ENCODE measurements at regions not wholly inside any gene's neighbourhood (a gene's known extent, or its start where the extent isn't known, plus 50 kb on each side); places are given as distances from the start of the nearest gene placed in this dataset.

DNA sequence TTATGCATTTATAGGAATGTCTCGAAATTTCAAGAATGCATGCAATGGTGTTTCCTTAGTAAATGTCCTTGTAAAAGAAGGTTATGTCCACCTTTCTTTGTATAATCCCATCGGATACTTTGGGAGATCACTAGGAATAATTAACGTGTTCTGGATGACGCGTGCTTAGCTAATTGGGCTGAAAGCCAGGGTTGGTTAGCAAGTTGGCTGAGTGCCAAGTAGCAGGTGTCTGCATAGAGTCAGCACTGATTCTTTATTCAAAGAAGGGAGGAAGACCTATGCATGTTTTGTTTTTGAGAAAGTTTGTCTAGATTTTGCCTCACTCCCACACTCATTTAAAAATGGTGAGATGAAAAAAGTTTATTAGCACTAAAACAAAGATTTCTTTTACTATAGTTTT lies 144.6 kb downstream of the SOX3 start:
- Mint-ChIP-seq H3K4me3 (no peak overlapping the region), H3K27me3 (no peaks in the 10 kb centered on the region), H3K4me1 (ENCODE audit: low read depth) (no peaks in the 10 kb centered on the region), H3K27ac (no peak overlapping the region), H3K9me3 (ENCODE audit: low read depth) (no peaks in the 10 kb centered on the region), H3K36me3 (no peaks in the 10 kb centered on the region)

DNA sequence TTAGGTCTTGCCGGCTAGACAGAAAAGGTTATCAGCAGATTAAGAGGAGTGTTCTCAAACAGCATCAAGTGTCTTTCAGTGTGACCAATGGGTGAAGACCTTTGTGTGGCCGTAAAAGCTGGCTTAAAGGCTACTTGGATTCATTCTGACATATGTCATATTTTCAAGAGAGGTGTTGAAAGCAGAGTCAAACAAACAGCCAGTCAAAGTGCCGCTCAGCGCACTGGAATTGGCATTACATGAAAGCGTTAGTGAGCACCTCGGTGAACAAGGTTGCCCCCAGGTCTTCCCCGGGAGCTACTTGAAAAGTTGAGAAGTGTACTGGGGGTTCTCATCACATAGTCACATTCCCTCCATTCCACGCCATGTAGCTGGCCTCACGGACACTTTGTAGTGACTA lies 148.9 kb downstream of the SOX3 start:
- Mint-ChIP-seq H3K4me1 (ENCODE audit: low read depth) (no peaks in the 10 kb centered on the region), H3K9me3 (ENCODE audit: low read depth) (no peaks in the 10 kb centered on the region), H3K27ac (no peak overlapping the region), H3K36me3 (no peaks in the 10 kb centered on the region), H3K27me3 (no peaks in the 10 kb centered on the region), H3K4me3 (no peak overlapping the region)

DNA sequence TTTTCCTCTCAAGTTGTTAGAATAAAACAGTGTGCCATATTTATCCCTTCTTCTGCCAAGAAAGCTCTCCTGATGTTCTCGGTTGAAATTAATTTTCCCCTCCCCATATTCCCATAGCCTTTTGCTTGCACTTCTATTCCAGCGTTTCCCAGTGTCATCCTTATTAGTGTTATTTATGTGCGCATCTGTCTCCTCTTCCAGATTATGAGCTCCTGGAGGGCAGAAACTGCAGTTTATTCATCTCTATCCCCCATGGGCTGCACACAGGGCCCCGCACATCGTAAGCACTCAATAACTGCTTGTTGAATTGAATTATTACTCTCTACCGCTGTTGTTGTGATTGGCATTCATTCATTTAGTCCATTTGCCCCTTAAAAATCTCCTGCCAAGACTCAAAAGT lies 149.4 kb downstream of the SOX3 start:
- H3K4me3 Mint-ChIP-seq, result no peak overlapping the region
- H3K9me3 Mint-ChIP-seq (ENCODE audit: low read depth), result no peaks in the 10 kb centered on the region
- no peaks in the 10 kb centered on the region for H3K27me3 Mint-ChIP-seq
- H3K4me1 Mint-ChIP-seq (ENCODE audit: low read depth), result no peaks in the 10 kb centered on the region
- H3K27ac Mint-ChIP-seq, result no peak overlapping the region
- no peaks in the 10 kb centered on the region for H3K36me3 Mint-ChIP-seq

DNA sequence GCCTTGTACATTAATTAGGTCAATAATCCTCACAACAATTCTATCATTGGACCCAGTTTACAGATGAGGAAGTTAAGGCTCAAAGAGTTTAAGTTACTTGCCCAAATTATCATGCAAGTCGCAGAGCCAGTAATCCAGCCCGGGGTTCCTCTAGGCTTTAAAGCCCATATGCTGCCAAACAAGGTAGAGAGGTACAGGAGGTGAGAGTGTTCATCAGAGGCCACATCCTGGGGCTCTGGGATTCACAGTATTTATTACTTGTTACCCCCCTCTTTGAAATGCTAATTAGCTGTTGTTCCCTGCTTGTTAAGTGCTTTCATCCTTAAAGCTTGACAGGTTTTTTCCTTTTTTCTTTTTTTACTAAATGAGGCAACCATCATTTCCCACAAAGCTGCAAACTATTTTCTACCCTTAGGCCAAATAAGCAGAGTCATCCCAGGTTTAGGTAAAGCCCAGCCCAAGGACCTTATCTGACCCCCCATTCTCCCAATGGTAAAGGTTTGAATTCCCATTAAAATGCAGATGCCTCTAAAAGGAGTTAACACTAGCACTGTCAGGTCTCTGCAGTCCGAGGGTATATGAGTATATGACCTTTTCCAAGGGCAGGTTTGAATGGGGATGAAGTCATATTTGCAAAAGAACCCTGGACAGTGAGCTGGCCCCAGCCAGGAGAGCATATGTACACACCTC lies 150.3 kb downstream of the SOX3 start:
- H3K4me1 Mint-ChIP-seq (ENCODE audit: low read depth), result no peaks in the 10 kb centered on the region
- H3K4me3 Mint-ChIP-seq, result no peak overlapping the region
- H3K27ac Mint-ChIP-seq, result no peak overlapping the region
- no peaks in the 10 kb centered on the region for H3K9me3 Mint-ChIP-seq (ENCODE audit: low read depth)
- no peaks in the 10 kb centered on the region for H3K27me3 Mint-ChIP-seq
- H3K36me3 Mint-ChIP-seq, result no peaks in the 10 kb centered on the region

DNA sequence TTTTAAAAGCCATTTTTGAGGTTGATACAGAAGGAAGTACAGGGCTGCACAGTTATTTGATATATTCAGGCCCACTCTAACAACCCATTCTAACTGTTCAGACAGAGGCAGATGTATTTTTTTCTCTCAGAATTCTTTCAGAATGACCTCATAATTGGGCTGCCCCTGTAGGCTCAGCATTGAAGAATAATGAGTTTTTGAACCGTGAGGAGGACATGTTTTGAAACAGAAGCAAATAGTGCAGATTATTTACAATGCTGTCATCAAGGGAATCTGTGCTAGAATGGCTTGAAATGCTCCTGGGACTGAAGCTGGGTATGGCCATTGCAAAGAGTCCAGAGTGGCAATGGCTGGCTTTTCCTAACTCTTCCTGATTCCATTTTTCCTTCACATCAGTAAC lies 158.1 kb downstream of the SOX3 start:
- no peak overlapping the region for H3K27ac Mint-ChIP-seq
- no peaks in the 10 kb centered on the region for H3K36me3 Mint-ChIP-seq
- H3K4me1 Mint-ChIP-seq (ENCODE audit: low read depth), result no peaks in the 10 kb centered on the region
- no peak overlapping the region for H3K4me3 Mint-ChIP-seq
- no peaks in the 10 kb centered on the region for H3K9me3 Mint-ChIP-seq (ENCODE audit: low read depth)
- H3K27me3 Mint-ChIP-seq, result no peaks in the 10 kb centered on the region

DNA sequence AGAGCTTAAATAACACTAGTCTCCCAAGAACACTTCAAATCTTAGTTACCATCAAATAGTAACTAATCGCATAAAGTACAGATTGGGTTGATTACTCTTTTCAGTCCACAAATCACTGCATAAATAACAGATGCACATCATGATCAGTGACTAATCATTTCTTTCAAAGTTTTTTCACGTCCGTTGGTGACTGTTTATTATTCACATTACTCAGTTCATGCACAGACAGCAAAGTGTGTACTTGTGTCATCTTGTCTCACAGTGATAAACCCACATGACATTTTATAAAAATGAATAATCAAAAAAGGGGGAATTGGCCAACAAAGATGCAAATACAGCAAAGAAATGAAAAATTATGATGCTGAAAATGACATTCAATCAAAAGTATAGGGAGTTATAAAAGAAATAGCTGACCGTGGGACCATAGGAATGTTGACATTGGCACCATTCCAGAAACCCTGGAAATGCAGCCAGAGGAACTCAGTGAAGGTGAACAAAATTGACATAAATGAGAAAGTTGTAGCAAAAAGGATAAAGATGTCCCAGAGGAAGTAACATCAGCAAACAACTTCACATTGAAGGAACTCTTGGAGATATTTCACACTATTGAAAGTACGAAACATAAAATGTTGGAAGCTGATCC lies 161.5 kb downstream of the SOX3 start:
- H3K27me3 Mint-ChIP-seq, result no peaks in the 10 kb centered on the region
- no peak overlapping the region for H3K27ac Mint-ChIP-seq
- H3K9me3 Mint-ChIP-seq (ENCODE audit: low read depth), result no peaks in the 10 kb centered on the region
- H3K4me3 Mint-ChIP-seq, result no peak overlapping the region
- no peaks in the 10 kb centered on the region for H3K36me3 Mint-ChIP-seq
- H3K4me1 Mint-ChIP-seq (ENCODE audit: low read depth), result no peaks in the 10 kb centered on the region

DNA sequence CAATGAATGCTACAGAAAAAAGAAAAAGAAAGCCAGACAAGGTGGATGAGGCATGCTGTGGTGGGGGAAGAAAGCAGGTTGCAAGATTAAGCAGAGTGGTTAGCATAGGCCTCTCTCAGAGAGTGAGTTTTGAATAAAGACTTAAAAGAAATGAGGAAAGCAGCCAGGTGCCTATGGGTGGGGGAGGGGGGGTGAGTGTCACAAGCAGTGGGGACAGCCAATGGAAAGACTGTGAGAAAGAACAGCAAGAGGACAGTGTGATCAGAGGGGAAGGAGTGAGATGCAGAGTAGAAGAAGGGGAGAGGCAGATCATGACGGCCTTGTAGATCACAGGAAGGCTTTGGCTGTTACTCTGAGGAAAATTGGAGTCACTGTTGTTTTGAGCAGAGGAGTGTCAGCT lies 162.5 kb downstream of the SOX3 start:
- no peak overlapping the region for H3K27ac Mint-ChIP-seq
- H3K36me3 Mint-ChIP-seq, result no peaks in the 10 kb centered on the region
- H3K27me3 Mint-ChIP-seq, result no peaks in the 10 kb centered on the region
- H3K4me1 Mint-ChIP-seq (ENCODE audit: low read depth), result no peaks in the 10 kb centered on the region
- no peaks in the 10 kb centered on the region for H3K9me3 Mint-ChIP-seq (ENCODE audit: low read depth)
- no peak overlapping the region for H3K4me3 Mint-ChIP-seq

DNA sequence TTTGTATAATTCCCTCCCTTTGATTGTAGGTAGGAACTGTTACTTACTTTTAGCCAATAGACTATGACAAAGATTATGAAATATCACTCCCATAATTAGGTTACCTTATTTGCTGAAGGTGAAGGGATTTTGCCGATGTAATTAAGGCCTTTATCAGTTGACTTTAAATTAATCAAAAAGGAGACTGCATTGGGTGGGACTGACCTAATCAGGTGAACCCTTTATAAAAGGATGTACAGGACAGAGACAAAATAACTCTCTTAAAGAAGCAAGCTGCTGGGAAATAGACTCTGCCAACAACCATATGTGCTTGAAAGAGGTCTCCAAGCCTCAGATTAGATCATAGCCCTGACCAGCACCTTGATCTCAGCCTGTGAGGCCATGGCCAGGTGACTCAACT lies 167.6 kb downstream of the SOX3 start:
- Mint-ChIP-seq H3K9me3 (ENCODE audit: low read depth) (no peaks in the 10 kb centered on the region), H3K4me1 (ENCODE audit: low read depth) (no peaks in the 10 kb centered on the region), H3K27ac (no peak overlapping the region), H3K27me3 (no peaks in the 10 kb centered on the region), H3K4me3 (no peak overlapping the region), H3K36me3 (no peaks in the 10 kb centered on the region)

DNA sequence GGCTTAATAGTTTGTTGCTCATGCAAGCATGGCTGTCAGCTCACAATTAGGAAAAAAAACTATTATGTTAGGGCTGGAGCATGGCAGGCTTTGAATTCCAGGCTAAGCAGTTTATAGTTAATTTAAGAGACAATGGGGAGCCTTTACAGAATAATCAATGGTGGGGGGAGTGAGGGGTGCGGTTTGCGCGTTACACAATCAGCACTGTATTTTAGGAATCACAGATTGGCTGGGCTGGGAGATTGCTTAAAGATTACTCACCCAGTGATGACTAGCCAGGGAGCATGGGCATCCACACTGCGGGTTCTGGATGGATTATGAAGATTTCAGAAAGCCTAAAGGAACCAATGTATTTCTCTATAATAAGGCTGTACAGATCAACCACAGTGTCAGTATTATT lies 186.6 kb downstream of the SOX3 start:
- H3K36me3 Mint-ChIP-seq, result no peaks in the 10 kb centered on the region
- H3K4me1 Mint-ChIP-seq (ENCODE audit: low read depth), result no peaks in the 10 kb centered on the region
- H3K27me3 Mint-ChIP-seq, result no peaks in the 10 kb centered on the region
- no peak overlapping the region for H3K27ac Mint-ChIP-seq
- no peaks in the 10 kb centered on the region for H3K9me3 Mint-ChIP-seq (ENCODE audit: low read depth)
- no peak overlapping the region for H3K4me3 Mint-ChIP-seq

DNA sequence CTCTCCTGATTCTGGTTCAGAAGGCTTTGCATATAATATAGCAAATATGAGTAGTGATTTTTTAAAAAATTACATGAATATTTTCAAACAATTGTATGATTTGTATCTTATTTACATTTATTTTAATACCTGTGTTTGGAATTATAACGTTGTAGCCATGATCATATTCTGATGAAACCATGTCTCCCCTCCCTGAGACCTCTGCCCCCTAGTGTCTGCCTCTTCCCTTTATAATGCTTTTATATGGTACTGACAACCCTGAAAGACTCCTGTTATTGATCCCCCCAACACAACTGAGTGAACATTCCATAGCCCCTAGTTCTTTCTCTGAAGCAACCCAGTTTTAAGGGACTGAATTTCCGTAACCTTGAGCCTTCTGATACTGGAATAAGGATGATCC lies 187.4 kb downstream of the SOX3 start:
- H3K27me3 Mint-ChIP-seq, result no peaks in the 10 kb centered on the region
- no peak overlapping the region for H3K27ac Mint-ChIP-seq
- no peaks in the 10 kb centered on the region for H3K4me1 Mint-ChIP-seq (ENCODE audit: low read depth)
- no peak overlapping the region for H3K4me3 Mint-ChIP-seq
- no peaks in the 10 kb centered on the region for H3K9me3 Mint-ChIP-seq (ENCODE audit: low read depth)
- no peaks in the 10 kb centered on the region for H3K36me3 Mint-ChIP-seq

DNA sequence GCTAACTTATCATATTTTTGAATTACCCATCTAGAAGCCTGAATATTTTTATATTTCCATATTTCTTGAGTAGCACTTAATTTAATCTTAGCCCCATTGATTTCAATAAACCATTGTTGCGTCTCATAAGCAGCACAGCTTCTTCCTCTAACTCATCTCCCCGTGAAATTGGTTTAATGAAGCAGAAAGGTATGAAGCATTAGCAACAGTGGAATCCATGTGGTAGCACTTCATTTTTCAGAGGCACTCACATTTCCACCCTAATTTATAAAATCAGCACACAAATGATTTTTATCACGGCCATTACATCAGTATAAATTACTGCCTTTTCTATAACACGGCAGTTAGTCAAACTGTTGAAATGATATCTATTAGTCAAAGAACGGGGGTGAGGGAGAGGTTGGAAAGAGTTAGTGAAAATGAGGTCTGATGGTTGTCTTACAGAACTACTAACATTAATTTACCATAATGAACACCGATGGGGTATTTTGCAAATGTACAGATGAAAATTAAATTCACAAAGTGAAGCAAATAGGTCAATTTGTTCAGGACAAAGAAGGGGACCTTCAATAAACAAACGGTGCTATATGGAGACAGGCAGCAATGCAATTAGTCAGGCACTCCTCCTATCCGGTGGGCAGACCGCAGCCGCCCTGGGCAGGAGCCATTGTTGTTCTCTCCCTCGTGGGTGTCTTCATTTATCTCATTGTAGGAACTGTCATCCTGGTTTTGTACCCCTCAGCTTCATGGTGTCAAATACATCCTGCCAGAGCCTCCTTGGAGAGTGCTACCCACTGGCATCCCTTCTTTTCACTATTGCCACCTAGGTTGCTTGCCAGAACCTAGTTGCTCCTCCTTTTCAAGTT lies 205.7 kb downstream of the SOX3 start:
- no peak overlapping the region for H3K4me3 Mint-ChIP-seq

DNA sequence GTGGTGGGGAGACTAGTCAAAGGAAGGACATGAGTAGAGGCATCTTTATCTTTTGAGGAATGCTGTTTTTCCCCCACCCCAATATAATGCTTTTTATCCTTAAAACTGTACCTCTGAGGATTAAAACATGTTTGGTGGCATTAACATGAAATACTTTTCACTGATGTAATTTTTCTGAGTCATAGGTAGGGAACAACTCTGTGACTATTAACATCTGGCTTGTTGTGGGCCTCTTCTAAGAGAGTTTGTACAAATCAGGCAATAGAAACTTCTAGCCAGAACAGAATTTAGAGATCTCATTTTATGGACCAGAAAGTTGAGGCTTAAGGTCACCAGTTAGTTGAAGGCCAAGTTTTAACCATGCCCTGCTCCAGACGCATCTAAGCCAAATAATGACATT lies 207.6 kb downstream of the SOX3 start:
- H3K9me3 Mint-ChIP-seq (ENCODE audit: low read depth), result no peaks in the 10 kb centered on the region
- no peak overlapping the region for H3K4me3 Mint-ChIP-seq
- no peaks in the 10 kb centered on the region for H3K4me1 Mint-ChIP-seq (ENCODE audit: low read depth)
- no peaks in the 10 kb centered on the region for H3K27me3 Mint-ChIP-seq
- no peak overlapping the region for H3K27ac Mint-ChIP-seq
- H3K36me3 Mint-ChIP-seq, result no peaks in the 10 kb centered on the region

More for the DNA sequence above, 205.7 kb downstream of the SOX3 start:
- Mint-ChIP-seq H3K9me3 (ENCODE audit: low read depth) (no peaks in the 10 kb centered on the region), H3K27me3 (no peaks in the 10 kb centered on the region), H3K27ac (no peak overlapping the region), H3K4me1 (ENCODE audit: low read depth) (no peaks in the 10 kb centered on the region), H3K36me3 (no peaks in the 10 kb centered on the region)

DNA sequence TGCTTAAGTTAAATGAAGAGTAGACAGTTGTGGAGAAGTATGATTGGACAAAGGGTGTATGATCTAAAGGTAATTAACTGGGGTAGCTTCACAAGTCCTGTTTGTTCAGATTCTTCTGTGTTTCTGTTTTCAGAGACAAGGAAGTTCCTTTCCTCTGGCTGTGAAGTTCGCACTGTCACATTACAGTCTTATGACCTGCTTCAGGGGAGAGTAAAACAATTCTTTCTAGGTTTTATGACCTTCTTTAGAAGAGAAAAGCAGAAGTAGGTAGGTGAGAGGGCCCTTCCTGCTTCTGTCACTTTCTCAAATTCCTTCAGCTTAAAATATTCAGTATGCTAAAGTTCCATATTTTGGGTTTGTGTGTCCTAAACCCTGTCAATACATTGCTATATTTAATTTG lies 211.9 kb downstream of the SOX3 start:
- Mint-ChIP-seq H3K27ac (no peak overlapping the region), H3K9me3 (ENCODE audit: low read depth) (no peaks in the 10 kb centered on the region), H3K36me3 (no peaks in the 10 kb centered on the region), H3K4me1 (ENCODE audit: low read depth) (no peaks in the 10 kb centered on the region), H3K4me3 (no peak overlapping the region), H3K27me3 (no peaks in the 10 kb centered on the region)

DNA sequence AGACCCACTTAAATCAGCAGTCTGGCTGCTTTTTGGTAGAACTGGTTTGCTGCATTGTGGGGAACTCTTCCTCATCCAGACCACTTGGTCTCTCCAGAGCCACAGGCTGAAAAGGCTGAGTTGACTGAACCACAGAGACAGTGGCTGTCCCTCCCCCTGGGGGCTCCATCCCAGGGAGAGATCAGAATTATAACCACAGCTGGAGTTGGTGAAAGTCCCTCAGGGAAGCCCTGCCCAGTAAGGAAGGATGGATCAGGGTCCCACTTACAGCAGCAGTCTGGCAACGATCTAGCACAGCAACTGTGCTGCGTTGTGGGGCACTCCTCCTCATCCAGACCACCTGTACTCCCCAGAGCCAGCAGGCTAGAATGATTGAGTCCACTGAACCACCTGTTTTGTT lies 212.7 kb downstream of the SOX3 start:
- Mint-ChIP-seq H3K4me3 (no peak overlapping the region), H3K4me1 (ENCODE audit: low read depth) (no peaks in the 10 kb centered on the region), H3K36me3 (no peaks in the 10 kb centered on the region), H3K27ac (no peak overlapping the region), H3K9me3 (ENCODE audit: low read depth) (no peaks in the 10 kb centered on the region), H3K27me3 (no peaks in the 10 kb centered on the region)

DNA sequence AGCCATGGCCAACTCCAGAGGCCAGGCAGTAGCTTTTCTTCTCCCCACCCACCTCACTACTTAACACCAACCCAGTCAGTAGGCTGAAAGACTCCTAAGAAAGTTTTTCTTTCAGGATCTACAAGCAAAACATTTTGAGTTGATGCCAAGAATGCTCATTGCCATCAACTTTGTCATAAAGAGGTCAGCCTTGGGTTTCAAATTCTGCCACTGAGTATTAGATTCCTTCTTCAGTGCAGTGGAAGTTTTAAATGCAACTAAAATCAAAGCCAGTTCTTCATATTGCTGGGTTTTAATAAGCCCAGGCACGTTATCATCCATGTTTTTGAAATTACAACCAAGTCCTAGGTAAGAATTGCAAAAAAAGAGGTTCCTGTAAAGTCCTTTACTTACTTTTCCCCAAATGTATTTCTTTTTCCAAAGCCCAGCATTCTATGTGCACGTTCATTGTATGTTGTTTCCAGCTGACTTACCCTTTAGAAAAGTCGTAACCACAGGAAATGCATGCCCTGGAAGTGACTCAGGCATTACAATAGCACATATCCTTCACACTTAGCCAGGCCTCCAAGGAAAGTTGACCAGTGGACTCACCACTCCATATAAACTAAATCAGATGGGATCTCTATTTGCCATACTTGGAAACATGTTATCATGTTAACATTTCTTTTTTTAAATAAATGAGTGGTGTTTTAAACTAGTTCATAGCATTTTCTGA lies 229.9 kb downstream of the SOX3 start:
- Mint-ChIP-seq H3K36me3 (no peaks in the 10 kb centered on the region), H3K27ac (no peak overlapping the region), H3K4me1 (ENCODE audit: low read depth) (no peaks in the 10 kb centered on the region), H3K9me3 (ENCODE audit: low read depth) (peaks cover 6% of the 10 kb centered on the region), H3K27me3 (no peaks in the 10 kb centered on the region), H3K4me3 (no peak overlapping the region)

Measured in activated naive CD8-positive, alpha-beta T cell (primary cell).